Spleen (tissue), 7 donors: ENCODE measurements at regions not wholly inside any gene's neighbourhood (a gene's known extent, or its start where the extent isn't known, plus 50 kb on each side); places are given as distances from the start of the nearest gene placed in this dataset.

Experiments used
- CTCF ChIP-seq, 11 experiments: fragments of 200-600 bp in 7 of 11; fragments of 450-650 bp in 4 of 11; sonication (generic) in 4 of 11; IDR thresholded peaks in 8 of 11; conservative IDR thresholded peaks in 3 of 11; 1 replicate in 7 of 11; 2 replicates in 4 of 11; pipeline versions ENCODE4 v1.4.0 to v1.8.0; 2016 to 2021; ENCODE audit warnings: antibody characterized with exemption in 11 of 11, inconsistent platforms in 4 of 11, mild to moderate bottlenecking in 1 of 11
- POLR2A ChIP-seq, 3 donors: fragments of 450-650 bp; IDR thresholded peaks; one replicate each; pipeline ENCODE4 v1.5.1; 2017; ENCODE audit warnings: antibody characterized with exemption in 3 of 3, mild to moderate bottlenecking in 1 of 3
- POLR2AphosphoS5 ChIP-seq, 3 donors: sonication (generic); formaldehyde crosslinking; IDR thresholded peaks; one replicate each; pipeline ENCODE4 v1.5.1; 2017; ENCODE audit warnings: antibody characterized with exemption in 3 of 3
- donor health status: DM: no; HTN: no; CAD: no; lungs with moderate emphysema.
- donor health status: DM: no; HTN: no; CAD: no.
- donor health status: DM: no; HTN: no; CAD: no.

GRCh38 chr12:85531341-85531740, 251.3 kb downstream of the ALX1 start:
- no peak for TF ChIP-seq POLR2AphosphoS5 (IDR thresholded peaks at IDR 0.05)
- no peak for TF ChIP-seq CTCF (IDR thresholded peaks at IDR 0.05 in 8 of 11, conservative IDR thresholded peaks at IDR 0.05 in 3 of 11)
- TF ChIP-seq POLR2A (IDR thresholded peaks at IDR 0.05): no peak
